Testis (tissue), 2 donors: ENCODE measurements at regions not wholly inside any gene's neighbourhood (a gene's known extent, or its start where the extent isn't known, plus 50 kb on each side); places are given as distances from the start of the nearest gene placed in this dataset.

Experiments used
- CTCF ChIP-seq, 3 experiments: fragments of 450-650 bp in 2 of 3; fragments of 200-600 bp in 1 of 3; sonication (generic) in 1 of 3; IDR thresholded peaks; one replicate each; pipeline ENCODE4 v1.5.1; 2016 to 2019; ENCODE audit warnings: antibody characterized with exemption in 3 of 3, mild to moderate bottlenecking in 2 of 3, moderate library complexity in 1 of 3
- POLR2A ChIP-seq: fragments of 450-650 bp; IDR thresholded peaks from one replicate; pipeline ENCODE4 v1.6.1; 2017; ENCODE audit warnings: antibody characterized with exemption, mild to moderate bottlenecking, moderate library complexity

- no peak for TF ChIP-seq POLR2A
- no peak for TF ChIP-seq CTCF (IDR thresholded peaks at IDR 0.05)
Measured at GRCh38 chr16:8483396-8483795, 106.9 kb downstream of the TMEM114 start.
